GM19463 (cell line): ENCODE measurements at regions not wholly inside any gene's neighbourhood (a gene's known extent, or its start where the extent isn't known, plus 50 kb on each side); places are given as distances from the start of the nearest gene placed in this dataset.

Experiments used
- ATAC-seq: cut with Tn5 transposase; IDR thresholded peaks from one replicate; pipeline ENCODE4 v1.9.1; 2021; ENCODE audit warnings: mild to moderate bottlenecking, moderate library complexity; ENCODE audit not compliant: unreplicated experiment

GRCh38 chr15:62599791-62600777 lies 435.0 kb upstream of the C2CD4B start:
- no peak for ATAC-seq

GRCh38 chr15:62601777-62602545 lies 436.9 kb upstream of the C2CD4B start:
- no peak for ATAC-seq

GRCh38 chr15:62603742-62604141 lies 438.7 kb upstream of the C2CD4B start:
- no peak for ATAC-seq

- no peak for ATAC-seq
Observed at GRCh38 chr15:62605282-62605681, 437.3 kb upstream of the TPM1 start.

GRCh38 chr15:62606376-62607113 lies 436.0 kb upstream of the TPM1 start:
- no peak for ATAC-seq

GRCh38 chr15:62607114-62607462 lies 435.5 kb upstream of the TPM1 start:
- ATAC-seq = no peak

- ATAC-seq = no peak
Observed at GRCh38 chr15:62607643-62608042, 434.9 kb upstream of the TPM1 start.

GRCh38 chr15:62608369-62608768 lies 434.2 kb upstream of the TPM1 start:
- ATAC-seq = no peak

GRCh38 chr15:62610265-62610869 lies 432.2 kb upstream of the TPM1 start:
- ATAC-seq = no peak

- no peak for ATAC-seq
Observed at GRCh38 chr15:62611002-62611401, 431.5 kb upstream of the TPM1 start.

GRCh38 chr15:62612183-62612733 lies 430.3 kb upstream of the TPM1 start:
- no peak for ATAC-seq

- ATAC-seq = no peak
Observed at GRCh38 chr15:62612771-62613170, 429.8 kb upstream of the TPM1 start.

GRCh38 chr15:62616746-62617145 lies 425.8 kb upstream of the TPM1 start:
- no peak for ATAC-seq

GRCh38 chr15:62617741-62618140 lies 424.8 kb upstream of the TPM1 start:
- ATAC-seq = no peak

- no peak for ATAC-seq
Observed at GRCh38 chr15:62618432-62618831, 424.1 kb upstream of the TPM1 start.

- no peak for ATAC-seq
Observed at GRCh38 chr15:62618846-62619504, 423.6 kb upstream of the TPM1 start.

GRCh38 chr15:62619526-62619925 lies 423.0 kb upstream of the TPM1 start:
- ATAC-seq = no peak

GRCh38 chr15:62622775-62623174 lies 419.8 kb upstream of the TPM1 start:
- no peak for ATAC-seq

- ATAC-seq = peak; percentile 68
Observed at GRCh38 chr15:62624547-62625378, 417.8 kb upstream of the TPM1 start.
